ENCODE measurements at regions not wholly inside any gene's neighbourhood (a gene's known extent, or its start where the extent isn't known, plus 50 kb on each side); places are given as distances from the start of the nearest gene placed in this dataset.

DNA sequence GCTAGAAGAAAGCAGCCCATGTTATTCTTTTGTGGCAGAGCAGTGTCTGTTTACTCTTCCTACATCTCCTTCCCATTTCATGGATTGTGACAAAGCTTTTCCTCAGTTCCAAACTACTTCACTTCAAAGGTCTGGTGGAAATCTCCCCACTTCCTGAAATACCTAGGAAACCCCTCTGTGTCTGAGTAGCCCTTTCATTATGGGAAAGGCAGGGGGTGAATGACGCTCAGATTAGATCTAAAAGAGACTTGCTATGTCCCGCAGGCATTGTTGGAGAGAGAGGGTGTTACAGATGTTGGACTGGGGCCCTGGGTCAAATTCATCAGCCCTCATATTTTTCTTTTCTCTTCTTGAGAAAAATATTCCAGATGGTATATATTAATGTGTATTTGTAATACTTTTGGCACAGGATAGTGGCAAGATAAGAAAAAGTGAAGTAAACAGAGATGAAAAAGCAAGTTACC is 675.0 kb downstream of the IRS1 start:
- WGBS, 2 donors: 27 to 29% methylated on average over 2 of the region's 2 CpGs

DNA sequence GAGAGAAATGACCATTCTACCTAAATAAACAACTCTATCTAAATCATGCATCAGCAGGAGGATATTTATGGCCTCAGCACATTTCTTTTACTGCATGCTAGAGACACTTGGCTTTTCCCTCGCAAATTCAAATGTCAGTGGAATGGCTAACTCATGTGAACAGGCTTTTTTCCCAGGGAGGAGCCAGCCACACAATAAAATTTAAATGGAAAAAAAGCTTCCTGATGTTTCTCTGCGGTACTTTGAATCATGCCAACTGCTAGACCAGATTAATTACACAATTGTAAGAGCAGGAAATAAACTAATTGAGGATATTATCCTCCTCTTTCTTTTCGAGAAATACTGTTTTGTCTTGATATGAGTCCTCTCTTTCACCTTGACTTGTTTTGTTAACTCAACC is 676.3 kb downstream of the IRS1 start:
- Histone ChIP-seq H3K27me3 (ENCODE audit: control insufficient read depth in 1 of 2, insufficient read depth in 2 of 2, low read length in 2 of 2) (no peaks in the 10 kb centered on the region), H3K27ac (ENCODE audit: low read depth in 2 of 2, low read length in 1 of 2) (no peak overlapping the region), H3K9me3 (ENCODE audit: control insufficient read depth in 2 of 2, insufficient read depth in 1 of 2, low read depth in 1 of 2, low read length in 1 of 2) (no peaks in the 10 kb centered on the region), H3K36me3 (ENCODE audit: control insufficient read depth in 2 of 2, insufficient read depth in 2 of 2, low read length in 1 of 2) (no peaks in the 10 kb centered on the region), H3K4me1 (ENCODE audit: control insufficient read depth in 2 of 2, insufficient read depth in 2 of 2, low read length in 1 of 2) (no peaks in the 10 kb centered on the region), H3K4me3 (ENCODE audit: low read depth in 1 of 2, low read length in 2 of 2) (no peak overlapping the region)
- 24 to 27% methylated on average over 3 of the region's 3 CpGs for WGBS, 2 donors

More for the DNA sequence above, 675.0 kb downstream of the IRS1 start:
- H3K4me3 ChIP-seq (ENCODE audit: low read depth in 1 of 2, low read length in 2 of 2): no peak overlapping the region
- no peaks in the 10 kb centered on the region for H3K27me3 ChIP-seq (ENCODE audit: control insufficient read depth in 1 of 2, insufficient read depth in 2 of 2, low read length in 2 of 2)
- H3K4me1 ChIP-seq (ENCODE audit: control insufficient read depth in 2 of 2, insufficient read depth in 2 of 2, low read length in 1 of 2): no peaks in the 10 kb centered on the region
- no peaks in the 10 kb centered on the region for H3K36me3 ChIP-seq (ENCODE audit: control insufficient read depth in 2 of 2, insufficient read depth in 2 of 2, low read length in 1 of 2)
- no peaks in the 10 kb centered on the region for H3K9me3 ChIP-seq (ENCODE audit: control insufficient read depth in 2 of 2, insufficient read depth in 1 of 2, low read depth in 1 of 2, low read length in 1 of 2)
- H3K27ac ChIP-seq (ENCODE audit: low read depth in 2 of 2, low read length in 1 of 2): no peak overlapping the region

DNA sequence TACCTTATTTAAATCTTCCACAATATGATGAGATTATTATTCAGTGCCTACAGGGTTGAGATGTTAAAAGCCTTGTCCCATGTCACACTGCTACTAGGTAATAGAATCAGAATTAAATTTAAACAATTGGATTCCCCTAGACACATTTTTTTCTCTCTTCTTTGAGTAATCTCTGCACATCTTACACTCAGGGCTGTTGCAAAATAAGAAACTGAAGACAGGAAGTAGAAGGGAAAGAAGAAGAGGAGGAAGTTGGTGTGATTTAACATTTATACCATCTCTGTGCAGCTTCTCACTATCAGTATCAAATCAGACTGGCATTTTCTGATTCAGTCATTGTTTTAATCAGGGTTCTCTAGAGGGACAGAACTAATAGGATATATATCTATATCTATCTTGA is 677.6 kb downstream of the IRS1 start:
- no peak overlapping the region for H3K4me3 ChIP-seq (ENCODE audit: low read depth in 1 of 2, low read length in 2 of 2)
- H3K36me3 ChIP-seq (ENCODE audit: control insufficient read depth in 2 of 2, insufficient read depth in 2 of 2, low read length in 1 of 2): no peaks in the 10 kb centered on the region
- no peaks in the 10 kb centered on the region for H3K9me3 ChIP-seq (ENCODE audit: control insufficient read depth in 2 of 2, insufficient read depth in 1 of 2, low read depth in 1 of 2, low read length in 1 of 2)
- no peak overlapping the region for H3K27ac ChIP-seq (ENCODE audit: low read depth in 2 of 2, low read length in 1 of 2)
- H3K27me3 ChIP-seq (ENCODE audit: control insufficient read depth in 1 of 2, insufficient read depth in 2 of 2, low read length in 2 of 2): no peaks in the 10 kb centered on the region
- H3K4me1 ChIP-seq (ENCODE audit: control insufficient read depth in 2 of 2, insufficient read depth in 2 of 2, low read length in 1 of 2): no peaks in the 10 kb centered on the region

DNA sequence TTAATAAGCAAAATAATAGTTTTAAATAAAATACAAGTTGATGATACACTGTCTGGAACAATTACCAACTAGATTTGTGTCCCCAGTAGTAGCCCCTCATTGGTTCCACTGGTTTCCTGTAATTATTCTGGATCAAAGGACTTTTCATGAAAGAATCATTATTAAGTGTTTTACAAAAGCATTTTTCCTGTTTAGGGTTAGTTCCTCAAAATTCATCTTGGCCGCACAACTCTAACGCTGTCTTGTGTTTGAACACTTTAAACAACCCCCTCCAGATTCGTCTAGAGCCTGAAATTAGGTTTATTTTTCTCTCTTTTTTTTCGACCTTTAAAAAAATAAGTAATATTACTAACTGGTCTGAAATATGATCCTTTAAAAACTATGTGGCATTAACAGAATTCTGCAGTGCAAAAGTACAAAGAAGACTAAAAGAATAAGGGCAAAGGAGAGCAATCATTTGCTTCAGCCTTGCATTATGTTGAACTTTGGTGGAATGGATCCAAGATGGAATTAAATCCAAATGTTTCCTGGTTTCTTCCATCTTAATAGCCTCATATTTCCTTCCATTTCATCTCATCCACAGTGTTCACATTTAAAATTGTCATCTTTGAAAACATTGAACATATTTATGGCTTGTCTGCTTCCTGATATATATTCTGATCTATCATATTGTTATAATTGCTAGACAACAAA is 678.4 kb downstream of the IRS1 start:
- WGBS, 2 donors: 53 to 54% methylated on average over 4 of the region's 4 CpGs
- no peaks in the 10 kb centered on the region for H3K9me3 ChIP-seq (ENCODE audit: control insufficient read depth in 2 of 2, insufficient read depth in 1 of 2, low read depth in 1 of 2, low read length in 1 of 2)
- H3K4me3 ChIP-seq (ENCODE audit: low read depth in 1 of 2, low read length in 2 of 2): no peak overlapping the region
- no peak overlapping the region for H3K27ac ChIP-seq (ENCODE audit: low read depth in 2 of 2, low read length in 1 of 2)
- H3K27me3 ChIP-seq (ENCODE audit: control insufficient read depth in 1 of 2, insufficient read depth in 2 of 2, low read length in 2 of 2): no peaks in the 10 kb centered on the region
- no peaks in the 10 kb centered on the region for H3K36me3 ChIP-seq (ENCODE audit: control insufficient read depth in 2 of 2, insufficient read depth in 2 of 2, low read length in 1 of 2)
- no peaks in the 10 kb centered on the region for H3K4me1 ChIP-seq (ENCODE audit: control insufficient read depth in 2 of 2, insufficient read depth in 2 of 2, low read length in 1 of 2)

DNA sequence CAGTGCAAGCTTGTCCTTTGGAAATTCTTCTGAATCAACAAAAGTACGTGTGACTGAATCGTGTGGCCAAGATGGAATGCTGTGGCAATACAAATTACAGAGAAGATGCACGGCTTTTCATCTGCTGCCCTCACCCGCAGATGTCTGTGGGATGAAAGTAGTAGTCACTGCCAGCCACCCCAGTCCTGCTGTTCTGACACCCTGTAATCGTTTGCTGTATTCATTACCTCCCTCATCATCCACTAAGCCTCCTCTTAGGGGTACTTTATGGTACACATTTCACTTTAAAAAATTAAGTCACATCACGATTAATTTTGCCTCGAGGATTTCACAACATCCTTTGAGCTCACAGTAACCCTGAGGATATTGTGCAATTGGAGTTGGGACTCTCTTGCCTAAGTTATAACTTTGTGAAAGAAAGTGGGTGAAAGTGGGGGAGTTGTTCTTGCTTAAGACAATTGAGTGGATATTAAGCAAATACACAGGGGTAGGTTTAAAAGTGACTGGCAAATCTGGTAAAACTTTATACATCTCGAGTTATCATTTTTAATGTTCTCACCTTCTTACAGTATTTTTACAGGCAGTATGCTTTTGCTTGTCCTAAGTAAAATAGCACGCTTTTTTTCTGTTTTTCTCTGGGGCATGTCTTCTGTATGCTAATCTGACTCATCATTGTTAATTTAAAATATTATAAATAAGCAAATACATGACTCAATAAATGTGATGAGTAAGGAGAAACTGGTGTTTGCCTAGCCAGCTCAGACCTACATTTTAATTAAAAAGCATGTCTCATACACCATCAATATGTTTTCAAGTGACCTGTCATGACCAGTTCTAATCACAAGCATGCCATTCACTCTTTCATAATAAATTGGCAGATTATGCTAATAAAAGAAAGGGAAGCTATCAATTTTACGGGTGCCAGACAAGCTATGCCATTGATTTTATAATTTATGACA is 680.9 kb downstream of the IRS1 start:
- Histone ChIP-seq H3K27me3 (ENCODE audit: control insufficient read depth in 1 of 2, insufficient read depth in 2 of 2, low read length in 2 of 2) (no peaks in the 10 kb centered on the region), H3K4me3 (ENCODE audit: low read depth in 1 of 2, low read length in 2 of 2) (no peak overlapping the region), H3K36me3 (ENCODE audit: control insufficient read depth in 2 of 2, insufficient read depth in 2 of 2, low read length in 1 of 2) (no peaks in the 10 kb centered on the region), H3K27ac (ENCODE audit: low read depth in 2 of 2, low read length in 1 of 2) (peak overlapping the region; percentile 27 to 52), H3K9me3 (ENCODE audit: control insufficient read depth in 2 of 2, insufficient read depth in 1 of 2, low read depth in 1 of 2, low read length in 1 of 2) (no peaks in the 10 kb centered on the region), H3K4me1 (ENCODE audit: control insufficient read depth in 2 of 2, insufficient read depth in 2 of 2, low read length in 1 of 2) (peaks cover 0 to 3% of the 10 kb centered on the region in 2 donors)
- WGBS, 2 donors: 24 to 32% methylated on average over 10 of the region's 10 CpGs

DNA sequence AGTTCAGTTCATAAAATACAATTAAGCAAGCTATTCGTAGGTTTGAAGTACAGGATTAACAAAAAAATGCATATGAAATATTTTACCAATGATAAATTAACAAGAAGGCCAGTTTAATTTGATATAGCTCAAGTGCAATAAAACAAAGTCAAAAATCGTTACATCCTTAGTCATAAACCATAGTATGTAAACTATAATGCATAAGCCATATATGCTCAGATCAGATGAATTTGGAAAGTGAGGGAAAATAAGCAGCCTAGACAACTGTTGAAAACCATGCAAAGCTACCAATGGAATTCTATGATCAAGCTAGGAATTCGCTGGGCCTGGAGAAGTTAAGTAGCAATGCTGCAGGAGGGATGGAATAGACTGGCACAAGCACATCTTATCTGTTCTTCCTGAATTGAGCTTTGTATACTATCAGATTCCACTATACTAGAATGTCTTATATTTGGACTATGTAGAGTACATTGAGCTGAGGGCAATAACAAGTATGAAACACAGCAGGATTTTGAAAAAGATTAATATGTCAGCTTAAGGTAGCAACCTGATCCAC is 682.0 kb downstream of the IRS1 start:
- peaks cover 0 to 3% of the 10 kb centered on the region in 2 donors for H3K4me1 ChIP-seq (ENCODE audit: control insufficient read depth in 2 of 2, insufficient read depth in 2 of 2, low read length in 1 of 2)
- H3K27ac ChIP-seq (ENCODE audit: low read depth in 2 of 2, low read length in 1 of 2): no peak overlapping the region
- H3K36me3 ChIP-seq (ENCODE audit: control insufficient read depth in 2 of 2, insufficient read depth in 2 of 2, low read length in 1 of 2): no peaks in the 10 kb centered on the region
- no peaks in the 10 kb centered on the region for H3K9me3 ChIP-seq (ENCODE audit: control insufficient read depth in 2 of 2, insufficient read depth in 1 of 2, low read depth in 1 of 2, low read length in 1 of 2)
- H3K4me3 ChIP-seq (ENCODE audit: low read depth in 1 of 2, low read length in 2 of 2): no peak overlapping the region
- 64 to 74% methylated on average over 3 of the region's 3 CpGs for WGBS, 2 donors
- no peaks in the 10 kb centered on the region for H3K27me3 ChIP-seq (ENCODE audit: control insufficient read depth in 1 of 2, insufficient read depth in 2 of 2, low read length in 2 of 2)

DNA sequence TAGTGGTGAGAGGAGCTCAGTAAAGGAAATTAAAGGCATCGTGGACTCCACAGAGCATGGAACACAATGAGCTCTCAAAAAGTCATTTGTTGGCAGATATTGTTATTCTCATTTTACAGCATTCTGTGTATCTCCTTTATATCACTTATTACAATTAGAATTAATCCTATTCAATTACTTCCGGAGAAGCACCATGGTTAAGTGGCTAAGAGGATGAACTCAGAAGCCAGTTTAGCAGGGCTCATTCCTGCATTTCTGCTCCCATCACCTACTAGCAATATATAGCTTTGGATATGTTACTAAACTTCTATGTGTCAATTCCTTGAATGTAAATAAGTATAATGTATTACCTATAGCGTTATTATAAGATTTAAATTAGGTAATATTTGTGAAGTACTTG is 683.3 kb downstream of the IRS1 start:
- 82 to 86% methylated on average over 3 of the region's 3 CpGs for WGBS, 2 donors
- Histone ChIP-seq H3K4me1 (ENCODE audit: control insufficient read depth in 2 of 2, insufficient read depth in 2 of 2, low read length in 1 of 2) (peaks cover 0 to 3% of the 10 kb centered on the region in 2 donors), H3K36me3 (ENCODE audit: control insufficient read depth in 2 of 2, insufficient read depth in 2 of 2, low read length in 1 of 2) (no peaks in the 10 kb centered on the region), H3K4me3 (ENCODE audit: low read depth in 1 of 2, low read length in 2 of 2) (no peak overlapping the region), H3K27me3 (ENCODE audit: control insufficient read depth in 1 of 2, insufficient read depth in 2 of 2, low read length in 2 of 2) (no peaks in the 10 kb centered on the region), H3K27ac (ENCODE audit: low read depth in 2 of 2, low read length in 1 of 2) (no peak overlapping the region), H3K9me3 (ENCODE audit: control insufficient read depth in 2 of 2, insufficient read depth in 1 of 2, low read depth in 1 of 2, low read length in 1 of 2) (no peaks in the 10 kb centered on the region)

DNA sequence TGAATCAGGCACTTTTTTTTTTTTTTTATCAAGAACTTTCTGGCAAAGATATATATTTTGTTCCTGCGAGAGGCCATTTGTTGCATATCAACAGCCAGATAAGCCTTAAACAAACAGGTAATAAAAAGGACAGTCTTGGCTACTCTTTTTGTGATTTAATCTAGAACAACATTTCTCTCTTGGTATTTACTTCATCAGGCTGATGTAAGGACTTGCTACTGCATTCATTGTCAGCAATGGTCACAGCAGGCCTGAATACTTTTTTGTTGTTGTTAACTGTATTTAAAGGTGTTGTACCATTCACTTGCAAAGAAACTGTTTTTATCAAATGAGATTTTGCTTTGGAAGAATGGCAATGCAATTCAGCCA is 683.8 kb downstream of the IRS1 start:
- Histone ChIP-seq H3K9me3 (ENCODE audit: control insufficient read depth in 2 of 2, insufficient read depth in 1 of 2, low read depth in 1 of 2, low read length in 1 of 2) (no peaks in the 10 kb centered on the region), H3K27me3 (ENCODE audit: control insufficient read depth in 1 of 2, insufficient read depth in 2 of 2, low read length in 2 of 2) (no peaks in the 10 kb centered on the region), H3K27ac (ENCODE audit: low read depth in 2 of 2, low read length in 1 of 2) (no peak overlapping the region), H3K36me3 (ENCODE audit: control insufficient read depth in 2 of 2, insufficient read depth in 2 of 2, low read length in 1 of 2) (no peaks in the 10 kb centered on the region), H3K4me1 (ENCODE audit: control insufficient read depth in 2 of 2, insufficient read depth in 2 of 2, low read length in 1 of 2) (peaks cover 0 to 3% of the 10 kb centered on the region in 2 donors), H3K4me3 (ENCODE audit: low read depth in 1 of 2, low read length in 2 of 2) (no peak overlapping the region)
- 54 to 61% methylated on average over 1 of the region's 1 CpG for WGBS, 2 donors

DNA sequence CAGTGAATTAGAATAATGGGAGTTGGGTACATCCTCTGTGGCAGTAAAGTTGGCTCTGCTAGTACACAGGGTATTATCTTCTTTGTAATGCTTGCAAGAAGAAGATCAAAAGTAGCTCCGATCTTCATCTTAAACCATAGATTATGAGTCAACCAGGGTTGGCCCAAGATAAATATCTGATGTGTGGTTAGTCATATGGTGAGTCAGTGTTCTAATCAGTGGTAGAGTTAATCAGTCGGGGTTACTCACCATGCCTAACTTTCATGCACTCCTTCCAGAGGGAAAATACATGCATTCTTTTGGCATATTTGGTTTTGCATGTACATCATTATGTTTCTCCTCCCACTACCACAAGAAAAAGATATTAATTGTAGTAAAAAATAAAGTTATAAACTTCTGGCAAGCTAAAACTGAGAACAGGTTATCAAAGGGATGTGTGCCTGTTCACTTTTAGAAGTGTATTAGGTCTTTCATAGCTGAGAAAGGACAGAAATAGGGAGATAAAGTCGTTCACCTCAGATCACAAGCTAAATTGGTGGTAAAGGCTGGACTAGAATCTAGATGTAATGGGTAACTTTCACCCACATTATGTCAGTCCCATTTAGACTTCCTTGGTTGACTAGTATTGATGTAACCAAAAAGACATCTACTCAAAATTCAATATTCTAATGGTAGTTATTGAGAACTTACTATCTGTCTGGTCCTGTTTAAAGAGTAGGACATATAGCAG is 684.4 kb downstream of the IRS1 start:
- Histone ChIP-seq H3K36me3 (ENCODE audit: control insufficient read depth in 2 of 2, insufficient read depth in 2 of 2, low read length in 1 of 2) (no peaks in the 10 kb centered on the region), H3K27me3 (ENCODE audit: control insufficient read depth in 1 of 2, insufficient read depth in 2 of 2, low read length in 2 of 2) (no peaks in the 10 kb centered on the region), H3K27ac (ENCODE audit: low read depth in 2 of 2, low read length in 1 of 2) (no peak overlapping the region), H3K4me1 (ENCODE audit: control insufficient read depth in 2 of 2, insufficient read depth in 2 of 2, low read length in 1 of 2) (peaks cover 0 to 3% of the 10 kb centered on the region in 2 donors), H3K4me3 (ENCODE audit: low read depth in 1 of 2, low read length in 2 of 2) (no peak overlapping the region), H3K9me3 (ENCODE audit: control insufficient read depth in 2 of 2, insufficient read depth in 1 of 2, low read depth in 1 of 2, low read length in 1 of 2) (no peaks in the 10 kb centered on the region)
- WGBS, 2 donors: 30 to 33% methylated on average over 3 of the region's 3 CpGs
